ENCODE measurements at regions not wholly inside any gene's neighbourhood (a gene's known extent, or its start where the extent isn't known, plus 50 kb on each side); places are given as distances from the start of the nearest gene placed in this dataset.
"Not testable (repeated sequence)": the region's sequence is repeated elsewhere in the genome, so short reads cannot be mapped to it uniquely, and the experiment has no call there.

- H3K27ac ChIP-seq (ENCODE audit: low read depth, low read length); H3K4me1 ChIP-seq (ENCODE audit: control insufficient read depth in 3 of 3, insufficient read depth in 3 of 3, low read length in 3 of 3); H3K27me3 ChIP-seq (ENCODE audit: control insufficient read depth in 3 of 3, insufficient read depth in 3 of 3, low read length in 3 of 3); H3K9ac ChIP-seq (ENCODE audit: low read depth in 1 of 3, low read length in 3 of 3); H3K4me3 ChIP-seq (ENCODE audit: low read length in 3 of 3); H3K9me3 ChIP-seq (ENCODE audit: control insufficient read depth in 3 of 3, low read length in 3 of 3); H3K36me3 ChIP-seq (ENCODE audit: control insufficient read depth in 3 of 3, insufficient read depth in 3 of 3, low read length in 3 of 3): not testable (repeated sequence)
Measured at GRCh38 chr12:127983213-127983791, 283.7 kb upstream of the TMEM132C start.

- Histone ChIP-seq H3K9me3 (ENCODE audit: control insufficient read depth in 3 of 3, low read length in 3 of 3) (no peaks in the 10 kb centered on the region), H3K4me3 (ENCODE audit: low read length in 3 of 3) (no peak overlapping the region), H3K9ac (ENCODE audit: low read depth in 1 of 3, low read length in 3 of 3) (no peak overlapping the region), H3K27me3 (ENCODE audit: control insufficient read depth in 3 of 3, insufficient read depth in 3 of 3, low read length in 3 of 3) (no peaks in the 10 kb centered on the region), H3K4me1 (ENCODE audit: control insufficient read depth in 3 of 3, insufficient read depth in 3 of 3, low read length in 3 of 3) (no peaks in the 10 kb centered on the region), H3K27ac (ENCODE audit: low read depth, low read length) (no peak overlapping the region), H3K36me3 (ENCODE audit: control insufficient read depth in 3 of 3, insufficient read depth in 3 of 3, low read length in 3 of 3) (no peaks in the 10 kb centered on the region)
Measured at GRCh38 chr12:127984386-127985055, 282.4 kb upstream of the TMEM132C start.

GRCh38 chr12:127987199-127987901, 279.6 kb upstream of the TMEM132C start:
- H3K27me3 ChIP-seq (ENCODE audit: control insufficient read depth in 3 of 3, insufficient read depth in 3 of 3, low read length in 3 of 3) = no peaks in the 10 kb centered on the region
- H3K9me3 ChIP-seq (ENCODE audit: control insufficient read depth in 3 of 3, low read length in 3 of 3) = no peaks in the 10 kb centered on the region
- H3K4me3 ChIP-seq (ENCODE audit: low read length in 3 of 3) = no peak overlapping the region
- H3K27ac ChIP-seq (ENCODE audit: low read depth, low read length) = no peak overlapping the region
- H3K4me1 ChIP-seq (ENCODE audit: control insufficient read depth in 3 of 3, insufficient read depth in 3 of 3, low read length in 3 of 3) = no peaks in the 10 kb centered on the region
- H3K36me3 ChIP-seq (ENCODE audit: control insufficient read depth in 3 of 3, insufficient read depth in 3 of 3, low read length in 3 of 3) = no peaks in the 10 kb centered on the region
- H3K9ac ChIP-seq (ENCODE audit: low read depth in 1 of 3, low read length in 3 of 3) = no peak overlapping the region

GRCh38 chr12:127991485-127991884, 275.5 kb upstream of the TMEM132C start:
- no peaks in the 10 kb centered on the region for H3K4me1 ChIP-seq (ENCODE audit: control insufficient read depth in 3 of 3, insufficient read depth in 3 of 3, low read length in 3 of 3)
- no peak overlapping the region for H3K27ac ChIP-seq (ENCODE audit: low read depth, low read length)
- H3K27me3 ChIP-seq (ENCODE audit: control insufficient read depth in 3 of 3, insufficient read depth in 3 of 3, low read length in 3 of 3) = no peaks in the 10 kb centered on the region
- H3K4me3 ChIP-seq (ENCODE audit: low read length in 3 of 3) = no peak overlapping the region
- H3K36me3 ChIP-seq (ENCODE audit: control insufficient read depth in 3 of 3, insufficient read depth in 3 of 3, low read length in 3 of 3) = no peaks in the 10 kb centered on the region
- no peaks in the 10 kb centered on the region for H3K9me3 ChIP-seq (ENCODE audit: control insufficient read depth in 3 of 3, low read length in 3 of 3)
- H3K9ac ChIP-seq (ENCODE audit: low read depth in 1 of 3, low read length in 3 of 3) = no peak overlapping the region

- Histone ChIP-seq H3K4me3 (ENCODE audit: low read length in 3 of 3) (no peak overlapping the region), H3K27me3 (ENCODE audit: control insufficient read depth in 3 of 3, insufficient read depth in 3 of 3, low read length in 3 of 3) (no peaks in the 10 kb centered on the region), H3K9me3 (ENCODE audit: control insufficient read depth in 3 of 3, low read length in 3 of 3) (no peaks in the 10 kb centered on the region), H3K9ac (ENCODE audit: low read depth in 1 of 3, low read length in 3 of 3) (no peak overlapping the region), H3K4me1 (ENCODE audit: control insufficient read depth in 3 of 3, insufficient read depth in 3 of 3, low read length in 3 of 3) (no peaks in the 10 kb centered on the region), H3K27ac (ENCODE audit: low read depth, low read length) (no peak overlapping the region), H3K36me3 (ENCODE audit: control insufficient read depth in 3 of 3, insufficient read depth in 3 of 3, low read length in 3 of 3) (no peaks in the 10 kb centered on the region)
Measured at GRCh38 chr12:127998988-127999387, 268.0 kb upstream of the TMEM132C start.

GRCh38 chr12:128004383-128004938, 262.5 kb upstream of the TMEM132C start:
- Histone ChIP-seq H3K9me3 (ENCODE audit: control insufficient read depth in 3 of 3, low read length in 3 of 3) (no peaks in the 10 kb centered on the region), H3K4me1 (ENCODE audit: control insufficient read depth in 3 of 3, insufficient read depth in 3 of 3, low read length in 3 of 3) (no peaks in the 10 kb centered on the region), H3K36me3 (ENCODE audit: control insufficient read depth in 3 of 3, insufficient read depth in 3 of 3, low read length in 3 of 3) (no peaks in the 10 kb centered on the region), H3K27me3 (ENCODE audit: control insufficient read depth in 3 of 3, insufficient read depth in 3 of 3, low read length in 3 of 3) (no peaks in the 10 kb centered on the region), H3K9ac (ENCODE audit: low read depth in 1 of 3, low read length in 3 of 3) (no peak overlapping the region), H3K4me3 (ENCODE audit: low read length in 3 of 3) (no peak overlapping the region), H3K27ac (ENCODE audit: low read depth, low read length) (no peak overlapping the region)

GRCh38 chr12:128007250-128007649, 259.7 kb upstream of the TMEM132C start:
- no peaks in the 10 kb centered on the region for H3K4me1 ChIP-seq (ENCODE audit: control insufficient read depth in 3 of 3, insufficient read depth in 3 of 3, low read length in 3 of 3)
- no peak overlapping the region for H3K27ac ChIP-seq (ENCODE audit: low read depth, low read length)
- H3K4me3 ChIP-seq (ENCODE audit: low read length in 3 of 3) = no peak overlapping the region
- no peaks in the 10 kb centered on the region for H3K27me3 ChIP-seq (ENCODE audit: control insufficient read depth in 3 of 3, insufficient read depth in 3 of 3, low read length in 3 of 3)
- no peak overlapping the region for H3K9ac ChIP-seq (ENCODE audit: low read depth in 1 of 3, low read length in 3 of 3)
- H3K9me3 ChIP-seq (ENCODE audit: control insufficient read depth in 3 of 3, low read length in 3 of 3) = no peaks in the 10 kb centered on the region
- H3K36me3 ChIP-seq (ENCODE audit: control insufficient read depth in 3 of 3, insufficient read depth in 3 of 3, low read length in 3 of 3) = no peaks in the 10 kb centered on the region

- Histone ChIP-seq H3K9me3 (ENCODE audit: control insufficient read depth in 3 of 3, low read length in 3 of 3) (no peaks in the 10 kb centered on the region), H3K27me3 (ENCODE audit: control insufficient read depth in 3 of 3, insufficient read depth in 3 of 3, low read length in 3 of 3) (no peaks in the 10 kb centered on the region), H3K4me1 (ENCODE audit: control insufficient read depth in 3 of 3, insufficient read depth in 3 of 3, low read length in 3 of 3) (no peaks in the 10 kb centered on the region)
Measured at GRCh38 chr12:128008341-128008740, 258.6 kb upstream of the TMEM132C start.

GRCh38 chr12:128009108-128009507, 257.9 kb upstream of the TMEM132C start:
- no peak overlapping the region for H3K4me3 ChIP-seq (ENCODE audit: low read length in 3 of 3)
- no peaks in the 10 kb centered on the region for H3K36me3 ChIP-seq (ENCODE audit: control insufficient read depth in 3 of 3, insufficient read depth in 3 of 3, low read length in 3 of 3)
- H3K27ac ChIP-seq (ENCODE audit: low read depth, low read length) = no peak overlapping the region
- no peaks in the 10 kb centered on the region for H3K27me3 ChIP-seq (ENCODE audit: control insufficient read depth in 3 of 3, insufficient read depth in 3 of 3, low read length in 3 of 3)
- H3K9ac ChIP-seq (ENCODE audit: low read depth in 1 of 3, low read length in 3 of 3) = no peak overlapping the region
- H3K4me1 ChIP-seq (ENCODE audit: control insufficient read depth in 3 of 3, insufficient read depth in 3 of 3, low read length in 3 of 3) = no peaks in the 10 kb centered on the region
- no peaks in the 10 kb centered on the region for H3K9me3 ChIP-seq (ENCODE audit: control insufficient read depth in 3 of 3, low read length in 3 of 3)

More at GRCh38 chr12:128008341-128008740, 258.6 kb upstream of the TMEM132C start:
- no peak overlapping the region for H3K27ac ChIP-seq (ENCODE audit: low read depth, low read length)
- no peak overlapping the region for H3K9ac ChIP-seq (ENCODE audit: low read depth in 1 of 3, low read length in 3 of 3)
- no peaks in the 10 kb centered on the region for H3K36me3 ChIP-seq (ENCODE audit: control insufficient read depth in 3 of 3, insufficient read depth in 3 of 3, low read length in 3 of 3)
- no peak overlapping the region for H3K4me3 ChIP-seq (ENCODE audit: low read length in 3 of 3)

GRCh38 chr12:128012110-128012509, 254.9 kb upstream of the TMEM132C start:
- H3K9me3 ChIP-seq (ENCODE audit: control insufficient read depth in 3 of 3, low read length in 3 of 3) = no peaks in the 10 kb centered on the region
- H3K9ac ChIP-seq (ENCODE audit: low read depth in 1 of 3, low read length in 3 of 3) = no peak overlapping the region
- no peaks in the 10 kb centered on the region for H3K36me3 ChIP-seq (ENCODE audit: control insufficient read depth in 3 of 3, insufficient read depth in 3 of 3, low read length in 3 of 3)
- H3K27ac ChIP-seq (ENCODE audit: low read depth, low read length) = no peak overlapping the region
- no peaks in the 10 kb centered on the region for H3K4me1 ChIP-seq (ENCODE audit: control insufficient read depth in 3 of 3, insufficient read depth in 3 of 3, low read length in 3 of 3)
- H3K4me3 ChIP-seq (ENCODE audit: low read length in 3 of 3) = no peak overlapping the region
- no peaks in the 10 kb centered on the region for H3K27me3 ChIP-seq (ENCODE audit: control insufficient read depth in 3 of 3, insufficient read depth in 3 of 3, low read length in 3 of 3)

Measured in skeletal muscle tissue (tissue), 3 donors.